SH-SY5Y (cell line): ENCODE measurements at regions not wholly inside any gene's neighbourhood (a gene's known extent, or its start where the extent isn't known, plus 50 kb on each side); places are given as distances from the start of the nearest gene placed in this dataset.

ENCODE experiments used
- GATA2 ChIP-seq: IDR thresholded peaks from 2 replicates; pipeline ENCODE4 v1.6.1; 2011; ENCODE audit warnings: mild to moderate bottlenecking, low read depth, low read length
- GATA3 ChIP-seq: IDR thresholded peaks from 2 replicates; pipeline ENCODE4 v1.6.1; 2011; ENCODE audit warnings: low read depth, mild to moderate bottlenecking, low read length, moderate library complexity

GRCh38 chr2:129754831-129755230, 224.6 kb upstream of the RAB6C start:
- TF ChIP-seq GATA3: no peak
- no peak for TF ChIP-seq GATA2
